TTC549 (cell line): ENCODE measurements at regions not wholly inside any gene's neighbourhood (a gene's known extent, or its start where the extent isn't known, plus 50 kb on each side); places are given as distances from the start of the nearest gene placed in this dataset.

ENCODE experiments used
- FAIRE-seq: peaks from 2 replicates; lab custom pipeline; 2012; peaks lifted over from hg19 to GRCh38; lab: Jason Lieb, UNC

DNA sequence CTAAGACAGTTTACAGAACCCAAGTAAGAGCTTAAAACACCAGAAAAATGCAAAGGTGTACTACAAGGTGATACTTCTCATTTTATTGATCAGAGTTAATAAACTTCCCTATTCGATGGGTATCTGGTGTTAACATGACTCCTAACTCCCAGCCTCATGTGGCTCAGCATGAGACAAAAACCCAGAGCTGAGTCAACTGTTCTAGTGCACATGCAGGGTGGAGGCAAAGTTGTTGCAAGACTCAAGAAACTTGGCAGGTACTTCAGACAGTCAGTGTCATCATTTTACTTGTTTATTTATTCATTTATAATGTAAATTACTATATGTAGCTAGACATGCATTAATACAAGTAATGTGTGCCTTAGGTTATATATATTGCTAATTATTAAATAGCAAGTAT is 216.6 kb upstream of the DSEL start:
- no peak for FAIRE-seq

DNA sequence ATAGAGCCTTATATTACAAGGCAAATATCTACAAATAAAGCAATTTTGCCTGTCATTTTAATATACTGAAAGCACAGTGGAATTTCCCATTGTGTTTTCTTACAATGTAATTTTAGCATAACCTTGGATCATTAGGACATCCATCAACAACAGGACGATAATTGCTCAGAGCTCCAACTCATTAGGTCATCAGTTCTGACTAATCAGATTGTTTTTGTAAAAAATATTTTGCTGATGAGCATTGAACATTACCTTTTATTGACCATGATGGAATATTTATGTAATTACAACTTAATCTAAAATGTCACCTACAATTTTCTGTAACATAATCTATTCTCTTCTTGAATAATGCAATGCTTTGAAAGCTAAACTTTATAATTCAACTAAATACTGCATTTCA is 215.3 kb upstream of the DSEL start:
- no peak for FAIRE-seq

DNA sequence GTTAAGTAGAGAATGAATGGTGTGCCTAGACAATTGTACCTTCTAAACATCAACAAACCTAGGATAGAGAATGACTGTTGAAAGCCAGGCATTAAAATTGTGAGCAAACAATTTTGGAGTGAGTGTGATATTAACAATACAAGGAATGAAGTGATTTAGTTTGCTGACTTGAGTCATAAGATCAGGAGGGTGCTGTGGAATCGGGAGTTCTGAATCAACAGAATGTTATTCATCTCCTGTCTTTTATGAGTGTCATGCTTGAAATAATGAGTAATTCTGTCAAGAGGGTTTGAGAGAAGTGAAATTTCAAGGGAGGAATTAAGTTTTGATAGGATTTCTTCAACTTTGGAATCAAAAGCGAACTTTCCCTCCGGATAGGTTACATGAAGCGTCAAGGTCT is 214.4 kb upstream of the DSEL start:
- FAIRE-seq = no peak

DNA sequence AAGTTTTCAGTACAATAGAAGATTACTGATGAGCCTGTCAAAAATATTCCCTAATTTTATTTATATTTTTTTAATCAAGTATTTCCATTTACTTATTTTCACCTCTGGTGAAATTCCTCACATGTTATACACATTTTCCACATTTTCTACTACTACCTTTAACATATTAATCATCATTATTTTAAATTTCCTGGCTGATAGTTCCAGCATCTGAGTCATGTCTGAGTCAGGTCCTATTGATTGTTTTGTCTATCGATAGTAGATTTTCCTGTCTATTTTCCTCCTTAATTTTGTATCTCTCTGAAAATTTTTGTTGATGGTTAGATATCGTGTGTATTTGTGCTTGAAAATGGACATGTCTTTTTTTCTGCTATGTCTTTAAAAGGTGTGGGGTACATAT is 211.8 kb upstream of the DSEL start:
- FAIRE-seq = no peak

DNA sequence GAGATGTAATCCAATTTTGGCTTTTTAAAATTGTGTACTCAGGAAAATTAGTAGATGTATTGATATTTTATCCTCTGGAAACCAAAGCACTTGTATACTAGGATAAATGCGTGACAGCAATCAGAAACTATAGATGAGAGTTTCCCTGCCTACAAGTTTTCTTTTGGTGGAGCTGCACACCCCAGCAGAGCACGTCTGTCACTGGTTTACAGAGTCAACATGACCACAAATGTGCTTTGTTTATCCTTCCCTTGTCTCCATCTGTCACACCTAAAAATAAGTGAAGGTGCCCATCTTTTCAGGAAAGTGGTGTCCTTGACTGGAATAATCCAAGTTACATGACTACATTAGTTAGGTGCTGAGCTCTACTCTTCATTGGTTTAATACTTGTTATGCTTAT is 210.4 kb upstream of the DSEL start:
- no peak for FAIRE-seq

DNA sequence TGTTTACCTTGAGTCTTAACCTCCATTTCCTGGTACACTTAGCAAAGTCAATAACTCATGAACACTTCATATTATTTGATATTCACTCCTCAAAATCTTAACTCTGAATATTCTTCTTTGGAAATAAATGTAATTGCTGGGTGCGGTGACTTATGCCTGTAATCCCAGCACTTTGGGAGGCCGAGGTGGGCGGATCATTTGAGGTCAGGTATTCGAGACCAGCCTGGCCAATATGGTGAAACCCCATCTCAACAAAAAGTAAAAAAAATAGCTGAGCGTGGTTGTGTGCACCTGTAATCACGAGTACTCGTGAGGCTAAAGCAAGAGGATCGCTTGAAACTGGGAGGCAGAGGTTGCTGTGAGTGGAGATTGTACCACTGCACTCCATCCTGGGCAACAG is 201.3 kb upstream of the DSEL start:
- FAIRE-seq = no peak

DNA sequence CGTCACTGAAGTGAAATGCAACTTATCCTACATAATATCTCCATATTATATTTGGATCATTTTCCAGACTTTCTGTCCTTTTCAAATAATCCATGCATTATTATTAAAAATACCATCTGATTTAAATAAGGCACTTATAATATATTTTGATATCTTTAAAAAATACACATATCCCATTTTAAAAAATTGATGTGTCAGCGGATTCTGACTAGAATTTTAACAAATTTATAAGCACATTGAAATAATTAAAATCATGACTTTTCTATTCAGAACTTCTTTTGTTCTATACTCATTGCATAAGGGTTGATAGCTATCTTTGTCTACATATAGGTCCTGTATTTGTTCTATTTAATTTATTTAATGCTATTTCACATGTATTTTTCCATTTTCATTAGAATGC is 199.0 kb upstream of the DSEL start:
- no peak for FAIRE-seq

DNA sequence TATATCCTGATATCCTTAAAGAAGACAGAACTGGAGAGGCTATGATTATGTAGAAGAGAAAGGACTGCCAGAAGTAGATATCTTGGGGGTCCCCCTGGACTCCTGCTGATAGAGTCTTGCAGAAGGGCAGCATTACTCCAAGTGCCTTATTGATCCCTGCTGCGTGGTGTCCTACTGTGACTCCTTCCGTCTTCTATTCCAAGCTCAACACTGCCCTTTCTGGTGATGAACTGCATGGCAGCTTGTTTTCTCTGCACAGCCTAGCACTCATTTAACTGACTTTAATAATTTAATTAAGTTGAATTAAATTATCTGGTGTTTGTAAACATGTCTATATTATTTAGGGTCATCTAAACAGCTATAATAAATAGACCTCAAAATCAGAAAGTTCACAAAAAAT is 194.1 kb upstream of the DSEL start:
- FAIRE-seq = no peak

DNA sequence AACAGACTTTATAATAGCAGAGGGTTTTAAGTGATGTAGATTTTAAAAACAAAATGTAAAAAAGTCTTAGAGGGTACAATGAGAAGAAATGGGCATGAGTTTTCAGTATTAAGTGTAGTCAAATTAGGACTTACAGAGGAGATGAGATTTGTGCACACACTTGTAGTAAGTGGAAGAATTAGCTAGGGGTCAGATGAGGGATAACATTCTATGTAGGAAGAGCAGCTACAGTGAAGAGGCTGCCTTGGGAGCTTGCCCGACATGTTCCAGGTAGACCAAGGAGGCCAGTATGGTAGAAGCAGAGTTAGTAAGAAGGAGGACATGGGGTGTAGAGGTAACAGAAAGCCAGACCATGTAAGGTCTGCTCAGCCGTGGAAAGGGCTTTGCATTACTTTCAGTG is 189.2 kb upstream of the DSEL start:
- no peak for FAIRE-seq

DNA sequence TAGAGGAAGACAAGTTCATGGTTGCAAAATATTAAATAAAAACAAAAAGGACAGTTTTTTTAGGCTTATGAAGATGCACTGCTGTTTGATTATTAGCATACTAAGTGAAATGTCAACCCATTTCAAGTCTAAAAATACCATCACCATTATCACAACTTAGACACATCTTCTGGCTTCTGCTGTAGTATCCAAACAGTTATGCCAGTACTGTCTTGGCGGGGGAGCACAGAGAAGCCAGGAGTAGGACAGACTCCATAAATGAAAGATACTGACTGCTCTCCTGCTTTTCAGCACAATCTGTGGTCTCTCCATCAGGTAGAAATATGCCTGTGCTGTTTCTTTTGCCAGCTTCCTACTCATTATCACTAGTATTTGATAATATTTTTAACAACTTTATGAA is 179.2 kb upstream of the DSEL start:
- FAIRE-seq = no peak

DNA sequence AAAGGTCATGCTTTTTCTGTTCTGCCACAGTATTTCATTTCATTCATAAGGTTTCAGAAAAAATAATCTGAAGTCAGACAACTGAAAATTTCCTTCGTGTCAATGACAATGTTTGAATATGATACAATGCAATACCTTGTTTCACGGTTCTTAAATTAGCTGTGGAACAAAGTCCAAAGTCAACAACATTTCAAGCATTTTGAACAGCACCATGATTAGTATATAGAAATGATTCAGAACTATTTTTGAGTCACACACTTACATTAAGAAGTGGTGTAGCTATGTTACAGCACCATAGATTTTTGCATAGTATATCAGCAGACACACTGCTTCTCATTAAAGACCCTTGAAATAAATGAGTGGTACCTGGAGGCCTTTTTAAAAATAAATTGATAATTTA is 178.3 kb upstream of the DSEL start:
- FAIRE-seq = no peak

DNA sequence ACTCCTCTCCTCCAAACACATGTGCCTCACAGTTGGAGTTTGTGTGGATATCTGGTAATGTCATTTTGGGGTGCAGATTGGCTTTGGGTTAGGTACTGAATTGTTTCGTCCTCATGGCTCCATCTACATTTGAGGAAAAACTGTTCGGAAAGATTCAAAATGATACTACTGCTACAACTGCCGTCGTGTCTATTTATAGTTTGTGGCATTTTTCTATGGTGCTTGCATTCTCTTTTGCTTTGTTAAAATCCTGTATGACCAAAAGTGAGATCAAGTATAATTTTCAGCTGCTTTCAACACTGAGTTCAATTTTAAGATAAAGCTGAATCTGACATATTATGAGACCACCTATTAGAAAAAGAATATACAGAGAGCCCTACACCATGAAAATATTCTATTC is 176.3 kb upstream of the DSEL start:
- FAIRE-seq = no peak

DNA sequence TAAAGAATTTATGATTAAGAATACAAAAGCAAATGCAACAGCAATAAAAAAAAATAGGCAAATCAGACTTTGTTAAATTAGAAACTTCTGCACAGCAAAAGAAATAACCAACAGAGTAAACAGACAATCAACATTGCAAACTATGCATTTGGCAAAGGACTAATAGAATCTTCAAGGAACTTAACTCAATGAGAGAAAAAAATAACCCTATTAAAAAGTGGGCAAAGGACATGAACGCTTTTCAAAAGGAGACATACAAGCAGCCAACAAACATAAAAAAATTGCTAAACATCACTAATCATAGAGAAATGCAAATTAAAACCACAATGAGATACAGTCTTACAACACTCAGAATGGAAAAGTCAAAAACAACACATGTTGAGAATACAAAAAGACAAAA is 166.0 kb upstream of the DSEL start:
- no peak for FAIRE-seq

DNA sequence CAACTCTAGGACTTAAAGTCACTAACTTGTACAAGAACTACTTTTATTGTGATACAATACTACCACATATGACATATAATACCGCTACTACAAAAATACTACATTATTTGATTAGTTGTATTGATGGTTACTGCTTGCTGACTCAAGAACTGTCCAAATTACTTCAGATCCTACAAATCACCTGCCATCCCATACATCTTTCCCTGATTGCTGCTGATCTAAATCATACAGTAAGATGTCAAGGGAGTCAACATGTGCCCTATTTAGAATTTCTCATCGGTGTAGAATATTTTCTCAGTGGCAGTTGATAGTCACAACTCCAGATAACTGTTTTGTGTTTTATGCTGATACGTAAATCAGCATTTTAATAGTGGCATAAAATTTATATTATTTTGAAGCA is 161.0 kb upstream of the DSEL start:
- no peak for FAIRE-seq

DNA sequence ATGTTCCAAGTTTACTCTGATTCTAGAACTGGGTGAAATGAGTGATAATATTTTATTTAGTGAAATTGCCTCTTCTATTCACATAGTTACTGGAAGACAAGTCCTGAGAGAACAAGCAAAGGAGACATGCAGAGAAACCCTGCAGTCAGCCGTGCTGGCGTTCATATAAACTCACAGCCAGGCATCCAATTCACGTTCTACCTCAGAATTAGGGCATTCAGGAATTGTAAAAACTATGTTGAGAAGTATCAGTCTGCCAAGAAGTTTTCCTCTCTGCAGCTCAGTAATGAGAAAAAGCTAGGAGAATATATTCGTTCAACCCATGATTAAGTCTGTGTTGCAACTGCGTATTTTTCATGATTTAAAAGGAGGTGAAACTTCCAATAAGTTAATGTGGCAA is 156.2 kb upstream of the DSEL start:
- no peak for FAIRE-seq

DNA sequence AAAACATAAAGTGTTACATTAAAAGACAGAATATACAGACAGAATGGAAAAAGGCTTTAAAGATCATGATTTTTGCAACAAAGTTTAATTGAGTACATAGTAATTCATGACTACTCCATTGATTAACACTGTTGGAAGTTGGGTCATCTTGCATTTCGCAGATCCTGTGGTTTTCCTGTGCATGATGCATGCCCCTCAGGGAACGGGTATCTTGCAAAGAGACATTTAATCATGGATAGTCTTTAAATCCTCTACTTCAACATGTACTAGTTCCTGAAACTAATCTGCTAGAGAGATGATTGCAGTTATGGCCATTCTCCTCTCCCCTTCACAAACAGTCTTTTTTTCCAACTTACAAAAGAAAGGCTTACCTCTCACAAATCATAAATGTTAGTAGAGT is 155.6 kb upstream of the DSEL start:
- FAIRE-seq = no peak

DNA sequence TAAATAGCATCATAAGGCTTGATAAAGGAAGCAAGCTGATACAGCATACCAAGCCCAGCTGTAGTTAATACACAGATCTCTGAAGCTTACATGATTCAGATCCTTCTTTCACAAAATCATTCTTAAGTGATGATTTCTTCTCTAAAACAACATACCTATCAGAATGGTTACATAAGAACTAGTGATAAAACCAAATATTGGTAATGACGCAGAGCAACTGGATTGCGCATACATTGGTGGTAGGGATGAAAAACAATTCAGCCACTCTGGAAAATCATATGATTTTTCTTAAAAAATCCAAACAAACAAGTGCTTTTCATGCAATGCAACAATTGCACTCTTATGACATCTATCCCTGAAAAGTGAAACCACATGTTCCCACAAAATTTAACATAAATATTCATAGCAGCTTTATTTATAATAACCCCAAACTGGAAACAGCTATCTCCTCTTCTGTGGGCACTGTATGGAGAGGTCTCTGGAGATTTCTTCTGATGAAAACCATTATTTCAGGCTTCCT is 153.6 kb upstream of the DSEL start:
- FAIRE-seq = no peak

DNA sequence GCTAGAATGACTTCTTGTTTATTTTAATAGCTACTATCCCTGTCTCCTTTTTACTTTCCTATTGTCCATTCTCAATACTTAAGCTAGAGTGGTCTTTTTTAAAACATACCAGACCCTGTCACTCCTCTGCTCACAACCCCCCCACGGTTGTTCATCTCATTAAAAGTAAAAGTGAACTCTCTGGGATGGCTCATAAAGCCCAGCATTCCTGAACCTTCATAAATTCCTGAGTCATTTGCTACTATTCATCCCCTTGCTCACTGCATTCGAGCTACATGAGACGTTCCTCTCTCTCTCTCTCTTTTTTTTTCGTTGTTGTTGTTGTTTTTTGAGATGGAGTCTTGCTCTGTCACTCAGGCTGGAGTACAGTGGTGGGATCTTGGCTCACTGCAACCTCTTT is 148.7 kb upstream of the DSEL start:
- FAIRE-seq = no peak

DNA sequence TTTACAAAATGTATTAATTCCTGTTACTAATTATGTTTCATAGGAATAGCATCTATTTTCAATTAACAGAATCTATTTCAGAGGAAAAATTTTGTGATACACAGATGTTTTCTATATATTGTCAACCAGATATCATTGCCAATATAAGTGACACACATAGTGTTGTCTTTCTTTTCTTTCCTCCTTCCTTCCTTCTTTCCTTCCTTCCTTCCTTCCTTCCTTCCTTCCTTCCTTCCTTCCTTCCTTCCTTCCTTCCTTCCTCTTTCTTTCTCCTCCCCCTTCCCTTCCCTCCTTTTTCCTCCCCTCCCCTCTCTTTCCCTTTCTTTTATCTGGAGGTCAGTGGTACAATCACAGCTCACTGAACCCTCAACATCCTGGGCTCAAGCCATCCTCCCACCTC is 146.5 kb upstream of the DSEL start:
- no peak for FAIRE-seq

DNA sequence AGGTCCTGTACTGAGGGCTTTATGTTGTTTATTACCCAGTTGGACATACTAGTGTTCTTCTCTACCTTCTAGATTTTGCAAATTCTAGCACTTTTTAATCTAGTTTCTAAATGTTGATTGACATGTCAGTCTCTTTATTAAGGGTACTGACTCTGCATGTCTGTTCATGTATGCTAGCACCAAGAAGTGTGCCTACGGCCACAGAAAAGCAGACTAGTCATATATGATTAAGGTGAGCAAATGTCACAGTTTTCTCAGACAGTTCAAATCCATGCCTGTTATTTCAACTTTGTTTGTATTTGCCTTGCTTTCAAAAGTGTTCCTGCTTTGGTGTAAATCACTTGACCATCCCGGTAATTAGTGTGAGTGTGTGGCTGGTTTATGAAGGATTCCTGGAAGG is 145.0 kb upstream of the DSEL start:
- no peak for FAIRE-seq

DNA sequence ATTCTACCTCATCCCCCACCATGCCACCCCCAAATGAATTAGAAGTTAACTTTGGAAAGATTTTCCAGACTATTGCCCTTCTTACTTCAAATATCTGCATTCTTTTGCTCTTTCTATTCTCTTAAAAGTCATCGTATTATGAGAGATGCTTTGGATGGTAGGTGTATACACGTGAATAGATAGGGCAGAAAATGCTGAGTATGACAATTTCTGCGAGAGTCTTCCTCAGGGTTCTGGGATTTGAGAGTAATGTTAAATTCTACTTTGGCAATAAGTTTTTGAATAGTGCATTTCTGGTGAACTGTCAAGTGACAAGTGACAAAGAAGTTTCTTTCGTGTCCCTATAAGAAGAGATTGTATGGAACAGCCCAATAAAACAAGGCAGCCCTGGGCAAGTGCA is 137.6 kb upstream of the DSEL start:
- FAIRE-seq = no peak

DNA sequence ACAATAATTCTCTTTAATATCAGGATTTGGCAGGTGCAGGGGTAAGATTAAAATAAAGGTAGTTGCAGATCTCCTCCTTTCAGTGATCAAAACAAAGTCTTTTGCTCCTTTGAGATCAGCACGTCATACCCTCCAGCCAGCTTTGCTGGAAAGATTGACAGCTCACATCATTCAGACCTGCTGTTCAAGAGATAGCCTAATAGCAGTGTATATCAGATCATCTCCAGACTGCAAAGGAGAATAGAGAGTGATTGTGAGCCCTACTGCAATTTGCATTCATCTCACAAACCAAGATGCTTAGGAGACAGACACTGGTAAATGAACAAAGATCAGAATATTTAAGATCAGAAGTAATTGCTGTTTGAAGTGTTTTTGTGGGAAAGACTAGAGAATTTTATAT is 135.8 kb upstream of the DSEL start:
- FAIRE-seq = no peak

DNA sequence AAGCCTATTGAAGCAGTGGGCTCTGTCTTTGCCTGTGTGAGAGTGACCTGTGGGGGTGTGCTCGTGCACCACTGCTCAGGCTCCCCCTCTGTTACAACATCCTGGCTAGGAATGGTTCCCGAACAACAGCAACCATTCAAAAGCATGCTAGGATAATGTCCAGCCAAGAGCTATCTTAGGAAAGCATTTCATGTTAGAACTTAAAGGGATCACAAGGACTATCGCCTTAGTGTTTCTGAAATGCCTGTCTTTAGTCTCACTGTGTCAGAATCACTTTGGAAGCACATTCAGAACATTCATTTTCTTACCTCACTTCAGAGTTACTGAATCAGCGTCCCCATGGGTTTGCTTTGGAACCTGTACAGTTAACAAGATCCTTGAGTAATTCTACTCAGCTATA is 134.9 kb upstream of the DSEL start:
- no peak for FAIRE-seq

DNA sequence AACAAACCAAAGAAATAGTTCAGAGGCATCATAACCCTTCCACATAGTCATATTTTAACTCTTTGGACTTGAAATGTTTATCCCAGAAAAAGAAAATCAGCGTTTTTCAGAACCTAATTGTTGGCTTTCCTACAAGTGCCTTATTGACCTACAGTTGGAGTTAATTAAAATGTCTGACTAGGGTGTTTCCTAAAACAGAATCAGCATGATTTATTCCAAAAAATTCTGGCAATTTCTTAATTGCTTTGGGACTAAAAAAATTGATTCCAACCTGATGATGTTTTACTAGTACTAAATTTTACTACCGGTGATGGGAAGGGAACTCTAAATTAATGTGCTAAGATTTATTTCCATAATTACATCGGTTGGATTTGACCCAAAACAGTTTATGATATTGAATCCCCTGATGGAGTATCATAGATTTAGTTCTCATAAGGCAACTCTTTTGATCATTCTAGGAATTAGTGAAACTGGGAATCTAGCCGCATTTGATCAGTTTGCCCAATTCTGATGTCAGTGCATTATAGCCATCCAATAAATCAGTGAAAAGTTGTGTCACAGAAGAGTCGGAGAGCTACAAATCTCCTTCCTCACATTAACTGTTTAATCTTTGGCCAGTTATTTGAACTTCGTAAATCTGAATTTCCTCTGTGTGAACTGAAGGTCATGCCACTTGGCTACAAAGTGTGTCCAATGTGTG is 134.3 kb upstream of the DSEL start:
- FAIRE-seq = no peak

DNA sequence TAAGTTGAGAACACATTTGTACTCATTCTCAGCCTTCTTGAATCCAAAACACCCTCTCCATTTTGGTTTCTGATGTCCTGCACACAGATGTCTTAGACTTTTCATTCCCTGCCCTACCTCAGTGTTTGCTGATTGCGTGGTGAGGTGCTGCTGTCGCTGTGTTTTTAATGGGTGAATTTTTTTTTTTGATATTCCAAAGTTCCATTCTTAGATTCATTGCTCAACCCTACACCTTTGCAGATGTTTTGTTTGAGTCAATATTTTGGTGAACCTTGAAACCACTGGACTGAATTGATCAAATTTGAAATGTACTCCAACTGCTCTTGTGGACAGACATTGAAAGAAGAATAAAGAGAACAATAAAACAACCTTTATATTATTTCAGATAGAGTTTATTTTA is 130.4 kb upstream of the DSEL start:
- no peak for FAIRE-seq
